HG03571 (cell line): ENCODE measurements at regions not wholly inside any gene's neighbourhood (a gene's known extent, or its start where the extent isn't known, plus 50 kb on each side); places are given as distances from the start of the nearest gene placed in this dataset.

ENCODE experiments used
- ATAC-seq: cut with Tn5 transposase; IDR thresholded peaks from one replicate; pipeline ENCODE4 v1.9.1; 2021; ENCODE audit not compliant: unreplicated experiment

DNA sequence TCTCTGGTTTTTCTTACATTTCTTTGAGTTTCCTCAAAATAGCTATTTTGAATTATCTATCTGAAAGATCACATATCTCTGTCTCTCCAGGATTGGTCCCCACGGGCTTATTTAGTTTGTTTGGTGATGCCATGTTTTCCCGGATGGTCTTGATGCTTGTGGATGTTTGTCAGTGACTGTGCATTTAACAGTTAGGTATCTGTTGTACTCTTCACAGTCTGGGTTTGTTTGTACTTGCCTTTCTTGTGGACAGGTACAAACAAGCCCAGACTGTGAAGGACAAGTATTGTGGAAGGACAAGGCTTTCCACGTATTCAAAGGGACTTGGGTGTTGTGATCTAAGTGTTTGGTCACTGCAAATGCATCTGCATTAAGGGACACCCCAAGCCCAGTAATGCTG lies 49.9 kb upstream of the TOP1 start:
- ATAC-seq = no peak
